ENCODE measurements at regions not wholly inside any gene's neighbourhood (a gene's known extent, or its start where the extent isn't known, plus 50 kb on each side); places are given as distances from the start of the nearest gene placed in this dataset.

GRCh38 chr20:51216850-51217249, 193.9 kb upstream of the KCNG1 start:
- no peak for TF ChIP-seq CTCF (IDR thresholded peaks at IDR 0.05)
- H3K36me3 ChIP-seq: no peaks in the 10 kb centered on the region
- H3K9me3 ChIP-seq: no peaks in the 10 kb centered on the region
- H3K4me1 ChIP-seq: no peaks in the 10 kb centered on the region
- ATAC-seq (no peak), DNase-seq (no peak)
- intact Hi-C loops (cut with DNase I): no loop called here
- no peak overlapping the region for H3K27ac ChIP-seq
- no peak overlapping the region for H3K4me3 ChIP-seq
- peaks cover 37% of the 10 kb centered on the region for H3K27me3 ChIP-seq (ENCODE audit: low read depth)

- ATAC-seq: no peak
- no peak for TF ChIP-seq CTCF (IDR thresholded peaks at IDR 0.05)
- Histone ChIP-seq H3K4me1 (no peaks in the 10 kb centered on the region), H3K27ac (no peak overlapping the region), H3K27me3 (ENCODE audit: low read depth) (peaks cover 16% of the 10 kb centered on the region), H3K4me3 (no peak overlapping the region), H3K36me3 (no peaks in the 10 kb centered on the region), H3K9me3 (no peaks in the 10 kb centered on the region)
- intact Hi-C loops (cut with DNase I): no loop called here
- no peak for DNase-seq
Observed at GRCh38 chr20:51212816-51213215, 189.9 kb upstream of the KCNG1 start.

- Histone ChIP-seq H3K9me3 (no peaks in the 10 kb centered on the region), H3K36me3 (no peaks in the 10 kb centered on the region), H3K27ac (no peak overlapping the region), H3K4me1 (no peaks in the 10 kb centered on the region), H3K4me3 (no peak overlapping the region), H3K27me3 (ENCODE audit: low read depth) (peaks cover 16% of the 10 kb centered on the region)
- intact Hi-C loops (cut with DNase I): no loop called here
- no peak for TF ChIP-seq CTCF (IDR thresholded peaks at IDR 0.05)
- ATAC-seq: no peak
- no peak for DNase-seq
Observed at GRCh38 chr20:51211191-51211590, 188.3 kb upstream of the KCNG1 start.

GRCh38 chr20:51210084-51210483, 187.2 kb upstream of the KCNG1 start:
- Histone ChIP-seq H3K9me3 (no peaks in the 10 kb centered on the region), H3K36me3 (no peaks in the 10 kb centered on the region), H3K27ac (no peak overlapping the region), H3K27me3 (ENCODE audit: low read depth) (peaks cover 16% of the 10 kb centered on the region), H3K4me1 (no peaks in the 10 kb centered on the region), H3K4me3 (no peak overlapping the region)
- intact Hi-C loops (cut with DNase I): no loop called here
- ATAC-seq (no peak), DNase-seq (no peak)
- no peak for TF ChIP-seq CTCF (IDR thresholded peaks at IDR 0.05)

GRCh38 chr20:51208162-51208561, 185.3 kb upstream of the KCNG1 start:
- intact Hi-C loops (cut with DNase I): no loop called here
- TF ChIP-seq CTCF (IDR thresholded peaks at IDR 0.05): no peak
- no peak for ATAC-seq
- no peak overlapping the region for H3K27ac ChIP-seq
- H3K4me3 ChIP-seq: no peak overlapping the region
- H3K27me3 ChIP-seq (ENCODE audit: low read depth): peaks cover 25% of the 10 kb centered on the region
- DNase-seq: no peak
- no peaks in the 10 kb centered on the region for H3K9me3 ChIP-seq
- no peaks in the 10 kb centered on the region for H3K4me1 ChIP-seq
- H3K36me3 ChIP-seq: no peaks in the 10 kb centered on the region

Data from lower lobe of right lung (tissue), 2 donors.